CD14-positive monocyte (primary cell): ENCODE measurements at regions not wholly inside any gene's neighbourhood (a gene's known extent, or its start where the extent isn't known, plus 50 kb on each side); places are given as distances from the start of the nearest gene placed in this dataset.

ENCODE experiments used
- DNase-seq, 3 donors: peaks; one replicate each; pipeline ENCODE4 v3.0.0-alpha.2; 2011 to 2022
- H2AFZ ChIP-seq: 2 replicates; pipeline ENCODE4 v1.6.0; 2012; ENCODE audit warnings: mild to moderate bottlenecking, low read depth, low read length, inconsistent platforms; ENCODE audit not compliant: insufficient read depth, poor library complexity, severe bottlenecking
- H3K27ac ChIP-seq, 2 donors: 1 replicate in 1 of 2; 2 replicates in 1 of 2; pipeline ENCODE4 v1.5.1; 2012 to 2013; ENCODE audit warnings: low read length in 2 of 2, control low read depth in 1 of 2, inconsistent platforms in 1 of 2, low read depth in 1 of 2, mild to moderate bottlenecking in 1 of 2
- H3K27me3 ChIP-seq, 2 donors: one replicate each; pipeline versions ENCODE4 v1.6.0 to v1.6.1; 2011 to 2013; ENCODE audit warnings: low read length in 2 of 2; ENCODE audit not compliant: control insufficient read depth in 2 of 2, insufficient read depth in 2 of 2
- H3K36me3 ChIP-seq, 2 donors: replicated peaks in 1 of 2; 1 replicate in 1 of 2; 2 replicates in 1 of 2; pipeline versions ENCODE4 v1.5.1 to v1.6.1; 2012 to 2013; ENCODE audit warnings: low read length in 2 of 2, control low read depth in 1 of 2, inconsistent platforms in 1 of 2, mild to moderate bottlenecking in 1 of 2; ENCODE audit not compliant: insufficient read depth in 2 of 2, control insufficient read depth in 1 of 2
- H3K4me1 ChIP-seq, 2 donors: 1 replicate in 1 of 2; 2 replicates in 1 of 2; pipeline versions ENCODE4 v1.5.1 to v1.6.1; 2012 to 2013; ENCODE audit warnings: low read length in 2 of 2, control low read depth in 1 of 2, inconsistent platforms in 1 of 2, mild to moderate bottlenecking in 1 of 2, moderate library complexity in 1 of 2; ENCODE audit not compliant: insufficient read depth in 2 of 2, control insufficient read depth in 1 of 2
- H3K4me2 ChIP-seq: replicated peaks from 2 replicates; pipeline ENCODE3; 2012; ENCODE audit warnings: low read length, moderate library complexity, mild to moderate bottlenecking; ENCODE audit not compliant: poor library complexity, severe bottlenecking; ENCODE audit errors: extremely low read depth
- H3K4me3 ChIP-seq, 3 experiments: fragments of 200-600 bp in 1 of 3; sonication (generic) in 1 of 3; replicated peaks in 1 of 3; 1 replicate in 2 of 3; 2 replicates in 1 of 3; pipeline ENCODE4 v1.5.1; 2011 to 2013; ENCODE audit warnings: low read length in 3 of 3, mild to moderate bottlenecking in 3 of 3, control low read depth in 2 of 3, low read depth in 2 of 3, inconsistent platforms in 1 of 3, moderate library complexity in 1 of 3
- H3K79me2 ChIP-seq: 2 replicates; pipeline ENCODE4 v1.6.0; 2012; ENCODE audit warnings: mild to moderate bottlenecking, control low read depth, inconsistent platforms, low read length, moderate library complexity; ENCODE audit not compliant: insufficient read depth
- H3K9ac ChIP-seq: 2 replicates; pipeline ENCODE4 v1.6.0; 2017; ENCODE audit warnings: low read length, mild to moderate bottlenecking; ENCODE audit not compliant: insufficient read depth, poor library complexity, severe bottlenecking
- H3K9me3 ChIP-seq, 2 donors: replicated peaks in 1 of 2; 1 replicate in 1 of 2; 2 replicates in 1 of 2; pipeline versions ENCODE4 v1.5.1 to v1.6.1; 2012 to 2013; ENCODE audit warnings: low read length in 2 of 2, control low read depth in 1 of 2; ENCODE audit not compliant: control insufficient read depth in 1 of 2, insufficient read depth in 1 of 2
- H4K20me1 ChIP-seq: 2 replicates; pipeline ENCODE4 v1.6.0; 2012; ENCODE audit warnings: mild to moderate bottlenecking, low read length, control low read depth, moderate library complexity; ENCODE audit not compliant: insufficient read depth
- H3K27ac Mint-ChIP-seq, 7 donors: one replicate each; pipeline ENCODE4 v1.8.0; 2020; ENCODE audit warnings: mild to moderate bottlenecking in 7 of 7, mixed read lengths in 7 of 7, moderate library complexity in 6 of 7, inconsistent platforms in 2 of 7
- H3K27me3 Mint-ChIP-seq, 3 donors: one replicate each; pipeline ENCODE4 v1.8.0; 2021 to 2022; ENCODE audit warnings: low read depth in 3 of 3, mild to moderate bottlenecking in 3 of 3, mixed read lengths in 3 of 3, moderate library complexity in 3 of 3, inconsistent platforms in 1 of 3
- H3K36me3 Mint-ChIP-seq, 2 donors: one replicate each; pipeline ENCODE4 v1.8.0; 2020; ENCODE audit warnings: mixed read lengths in 2 of 2, inconsistent platforms in 1 of 2, mild to moderate bottlenecking in 1 of 2
- H3K4me1 Mint-ChIP-seq: one replicate; pipeline ENCODE4 v1.8.0; 2020; ENCODE audit warnings: mild to moderate bottlenecking, mixed read lengths
- H3K4me3 Mint-ChIP-seq, 2 donors: one replicate each; pipeline ENCODE4 v1.8.0; 2020; ENCODE audit warnings: mild to moderate bottlenecking in 2 of 2, mixed read lengths in 2 of 2, moderate library complexity in 1 of 2
- H3K9me3 Mint-ChIP-seq, 7 donors: one replicate each; pipeline ENCODE4 v1.8.0; 2020 to 2022; ENCODE audit warnings: mixed read lengths in 7 of 7, mild to moderate bottlenecking in 6 of 7, moderate library complexity in 6 of 7, inconsistent platforms in 2 of 7
- CTCF ChIP-seq: fragments of 200-600 bp; IDR thresholded peaks from one replicate; pipeline ENCODE4 v1.8.0; 2022; ENCODE audit warnings: antibody characterized with exemption, mild to moderate bottlenecking
- WGBS: methylation state at CpG from one replicate; pipeline ENCODE4 v1.1.5; 2013; ENCODE audit warnings: missing lambda C conversion rate; ENCODE audit not compliant: insufficient coverage; 5-methylcytosine and 5-hydroxymethylcytosine counted together
- intact Hi-C, 2 donors: fragments of 100-400 bp; cut with micrococcal nuclease; formaldehyde crosslinking; loops; one replicate each; pipeline versions ENCODE4 v1.15.0 to v1.15.1; 2023

GRCh38 chr13:56173346-56173745 lies 967.4 kb upstream of the PRR20A start:
- 57% methylated on average over 1 of the region's 2 CpGs for WGBS
- no peak for TF ChIP-seq CTCF
- Histone ChIP-seq H3K36me3 (no peaks in the 10 kb centered on the region), H4K20me1 (no peaks in the 10 kb centered on the region), H2AFZ (no peak overlapping the region), H3K4me1 (no peaks in the 10 kb centered on the region), H3K9me3 (no peaks in the 10 kb centered on the region), H3K4me3 (no peak overlapping the region), H3K79me2 (no peaks in the 10 kb centered on the region), H3K27me3 (no peaks in the 10 kb centered on the region), H3K4me2 (no peak overlapping the region), H3K27ac (no peak overlapping the region), H3K9ac (no peak overlapping the region)
- Mint-ChIP-seq H3K27ac (no peak overlapping the region), H3K36me3 (no peaks in the 10 kb centered on the region), H3K4me3 (no peak overlapping the region), H3K27me3 (no peaks in the 10 kb centered on the region), H3K4me1 (no peaks in the 10 kb centered on the region), H3K9me3 (peaks cover 0 to 8% (median 2%) of the 10 kb centered on the region in 7 donors)
- intact Hi-C loops: no loop called here
- DNase-seq: no peak

GRCh38 chr13:56182598-56182997 lies 958.1 kb upstream of the PRR20A start:
- no peak overlapping the region for H3K27ac ChIP-seq
- H2AFZ ChIP-seq: no peak overlapping the region
- peaks cover 10 to 13% of the 10 kb centered on the region in 2 donors for H3K9me3 ChIP-seq
- H3K4me3 ChIP-seq: no peak overlapping the region
- intact Hi-C loops: no loop called here
- H3K4me1 Mint-ChIP-seq: no peaks in the 10 kb centered on the region
- H3K9me3 Mint-ChIP-seq: peaks cover 0 to 15% (median 0%) of the 10 kb centered on the region in 7 donors
- no peaks in the 10 kb centered on the region for H3K27me3 Mint-ChIP-seq
- no peak for DNase-seq
- H3K4me1 ChIP-seq: no peaks in the 10 kb centered on the region
- no peaks in the 10 kb centered on the region for H4K20me1 ChIP-seq
- H3K79me2 ChIP-seq: no peaks in the 10 kb centered on the region
- H3K9ac ChIP-seq: no peak overlapping the region
- H3K36me3 ChIP-seq: no peaks in the 10 kb centered on the region
- no peak overlapping the region for H3K4me2 ChIP-seq
- no peak for TF ChIP-seq CTCF
- H3K4me3 Mint-ChIP-seq: no peak overlapping the region
- 100% methylated on average over 3 of the region's 3 CpGs for WGBS
- H3K27me3 ChIP-seq: no peaks in the 10 kb centered on the region
- no peaks in the 10 kb centered on the region for H3K36me3 Mint-ChIP-seq
- H3K27ac Mint-ChIP-seq: no peak overlapping the region
